Body of pancreas (tissue), 4 donors: ENCODE measurements at regions not wholly inside any gene's neighbourhood (a gene's known extent, or its start where the extent isn't known, plus 50 kb on each side); places are given as distances from the start of the nearest gene placed in this dataset.

Experiments used
- CTCF ChIP-seq, 7 experiments: fragments of 450-650 bp in 4 of 7; fragments of 200-600 bp in 3 of 7; sonication (generic) in 3 of 7; IDR thresholded peaks; one replicate each; pipeline ENCODE4 v1.5.1; 2016 to 2019; ENCODE audit warnings: antibody characterized with exemption in 7 of 7
- POLR2A ChIP-seq, 3 donors: fragments of 450-650 bp; IDR thresholded peaks; one replicate each; pipeline ENCODE4 v1.6.1; 2016; ENCODE audit warnings: antibody characterized with exemption in 3 of 3, mild to moderate bottlenecking in 2 of 3

GRCh38 chr9:79089054-79089560 is 482.7 kb upstream of the TLE4 start:
- TF ChIP-seq CTCF (IDR thresholded peaks at IDR 0.05) = no peak
- TF ChIP-seq POLR2A (IDR thresholded peaks at IDR 0.05) = no peak
